ENCODE measurements at regions not wholly inside any gene's neighbourhood (a gene's known extent, or its start where the extent isn't known, plus 50 kb on each side); places are given as distances from the start of the nearest gene placed in this dataset.

- H3K4me3 ChIP-seq, result no peak overlapping the region
- intact Hi-C loops (cut with DNase I; ENCODE audit: low total_unique reads), result loop anchor here (1.0 kb wide), 1 partner anchor 55 kb away; no protein-coding TSS in a partner anchor
- H3K4me1 ChIP-seq, result peaks cover 16 to 23% of the 10 kb centered on the region in 2 donors
- DNase-seq (no peak), ATAC-seq (no peak)
- no peaks in the 10 kb centered on the region for H3K36me3 ChIP-seq
- H3K27me3 ChIP-seq, result no peaks in the 10 kb centered on the region
- H3K27ac ChIP-seq, result peak overlapping the region in 2 of 4 donors; percentile 6 to 10
- H3K9me3 ChIP-seq, result no peaks in the 10 kb centered on the region
- TF ChIP-seq POLR2A (IDR thresholded peaks at IDR 0.05) (no peak), CTCF (IDR thresholded peaks at IDR 0.05 in 4 of 5, conservative IDR thresholded peaks at IDR 0.05 in 1 of 5) (peak; percentile 34 to 54 (median 50))
- in situ Hi-C loops (cut with MboI; ENCODE audit: low sequenced_read_pairs in 4 of 4), result loop anchor here (10.0 kb wide), 5 partner anchors 53 to 263 kb away; partner anchors contain the start of genes FLOT1 (in 1 of the 4), IER3 (in 1 of the 4) and PPP1R18 (in 1 of the 4)
These were observed 62.2 kb upstream of the DDR1 start for GRCh38 chr6:30821862-30822784.

- DNase-seq, result peak in 1 of 2 donors; percentile 70
- H3K27ac ChIP-seq, result peak overlapping the region; percentile 10 to 58 (median 38)
These were observed 64.1 kb upstream of the DDR1 start for GRCh38 chr6:30820193-30820592.

GRCh38 chr6:30819297-30819917 is 64.9 kb upstream of the DDR1 start:
- in situ Hi-C loops (cut with MboI; ENCODE audit: low sequenced_read_pairs in 4 of 4), result no loop called here
- H3K27ac ChIP-seq, result no peak overlapping the region
- H3K4me3 ChIP-seq, result no peak overlapping the region
- intact Hi-C loops (cut with DNase I; ENCODE audit: low total_unique reads), result no loop called here
- no peak for TF ChIP-seq POLR2A (IDR thresholded peaks at IDR 0.05)
- TF ChIP-seq CTCF (IDR thresholded peaks at IDR 0.05 in 4 of 5, conservative IDR thresholded peaks at IDR 0.05 in 1 of 5), result no peak
- no peaks in the 10 kb centered on the region for H3K36me3 ChIP-seq
- no peak for ATAC-seq
- H3K9me3 ChIP-seq, result no peaks in the 10 kb centered on the region
- peaks cover 10 to 19% of the 10 kb centered on the region in 2 donors for H3K4me1 ChIP-seq
- no peak for DNase-seq
- H3K27me3 ChIP-seq, result no peaks in the 10 kb centered on the region

More at GRCh38 chr6:30820193-30820592, 64.1 kb upstream of the DDR1 start:
- Histone ChIP-seq H3K4me3 (no peak overlapping the region), H3K36me3 (no peaks in the 10 kb centered on the region), H3K9me3 (no peaks in the 10 kb centered on the region), H3K4me1 (peaks cover 10 to 19% of the 10 kb centered on the region in 2 donors), H3K27me3 (no peaks in the 10 kb centered on the region)
- ATAC-seq, result peak; percentile 85 to 94
- in situ Hi-C loops (cut with MboI; ENCODE audit: low sequenced_read_pairs in 4 of 4) (loop anchor here (10.0 kb wide), 5 partner anchors 55 to 265 kb away; partner anchors contain the start of genes FLOT1 (in 1 of the 4), IER3 (in 1 of the 4) and PPP1R18 (in 1 of the 4)), intact Hi-C loops (cut with DNase I; ENCODE audit: low total_unique reads) (loop anchor here (1.0 kb wide), 1 partner anchor 76 kb away; the partner anchor contains the start of gene IER3)
- TF ChIP-seq CTCF (IDR thresholded peaks at IDR 0.05 in 4 of 5, conservative IDR thresholded peaks at IDR 0.05 in 1 of 5) (peak in 1 of 5 experiments; percentile 9), POLR2A (IDR thresholded peaks at IDR 0.05) (no peak)

GRCh38 chr6:30818391-30818841 is 65.9 kb upstream of the DDR1 start:
- ATAC-seq (no peak), DNase-seq (no peak)
- H3K27ac ChIP-seq, result no peak overlapping the region
- peaks cover 10 to 19% of the 10 kb centered on the region in 2 donors for H3K4me1 ChIP-seq
- intact Hi-C loops (cut with DNase I; ENCODE audit: low total_unique reads), result no loop called here
- no peaks in the 10 kb centered on the region for H3K9me3 ChIP-seq
- no peaks in the 10 kb centered on the region for H3K27me3 ChIP-seq
- in situ Hi-C loops (cut with MboI; ENCODE audit: low sequenced_read_pairs in 4 of 4), result no loop called here
- no peaks in the 10 kb centered on the region for H3K36me3 ChIP-seq
- no peak overlapping the region for H3K4me3 ChIP-seq
- peak in 1 of 2 donors; percentile 4 for TF ChIP-seq POLR2A (IDR thresholded peaks at IDR 0.05)
- no peak for TF ChIP-seq CTCF (IDR thresholded peaks at IDR 0.05 in 4 of 5, conservative IDR thresholded peaks at IDR 0.05 in 1 of 5)
